ENCODE measurements at regions not wholly inside any gene's neighbourhood (a gene's known extent, or its start where the extent isn't known, plus 50 kb on each side); places are given as distances from the start of the nearest gene placed in this dataset.

- no peak overlapping the region for H3K4me3 ChIP-seq
- TF ChIP-seq, protein P1, sequence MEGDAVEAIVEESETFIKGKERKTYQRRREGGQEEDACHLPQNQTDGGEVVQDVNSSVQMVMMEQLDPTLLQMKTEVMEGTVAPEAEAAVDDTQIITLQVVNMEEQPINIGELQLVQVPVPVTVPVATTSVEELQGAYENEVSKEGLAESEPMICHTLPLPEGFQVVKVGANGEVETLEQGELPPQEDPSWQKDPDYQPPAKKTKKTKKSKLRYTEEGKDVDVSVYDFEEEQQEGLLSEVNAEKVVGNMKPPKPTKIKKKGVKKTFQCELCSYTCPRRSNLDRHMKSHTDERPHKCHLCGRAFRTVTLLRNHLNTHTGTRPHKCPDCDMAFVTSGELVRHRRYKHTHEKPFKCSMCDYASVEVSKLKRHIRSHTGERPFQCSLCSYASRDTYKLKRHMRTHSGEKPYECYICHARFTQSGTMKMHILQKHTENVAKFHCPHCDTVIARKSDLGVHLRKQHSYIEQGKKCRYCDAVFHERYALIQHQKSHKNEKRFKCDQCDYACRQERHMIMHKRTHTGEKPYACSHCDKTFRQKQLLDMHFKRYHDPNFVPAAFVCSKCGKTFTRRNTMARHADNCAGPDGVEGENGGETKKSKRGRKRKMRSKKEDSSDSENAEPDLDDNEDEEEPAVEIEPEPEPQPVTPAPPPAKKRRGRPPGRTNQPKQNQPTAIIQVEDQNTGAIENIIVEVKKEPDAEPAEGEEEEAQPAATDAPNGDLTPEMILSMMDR (IDR thresholded peaks at IDR 0.05), result no peak
- no peak for DNase-seq
- H3K4me1 ChIP-seq, result no peaks in the 10 kb centered on the region
- no peak overlapping the region for H3K27ac ChIP-seq
- no peaks in the 10 kb centered on the region for H3K36me3 ChIP-seq
- ATAC-seq, result no peak
- H3K9me3 ChIP-seq, result no peaks in the 10 kb centered on the region
- H3K27me3 ChIP-seq (ENCODE audit: low read depth), result no peaks in the 10 kb centered on the region
- intact Hi-C loops (cut with DNase I), result no loop called here
Observed at GRCh38 chr2:59630789-59631188, 922.7 kb downstream of the BCL11A start.

DNA sequence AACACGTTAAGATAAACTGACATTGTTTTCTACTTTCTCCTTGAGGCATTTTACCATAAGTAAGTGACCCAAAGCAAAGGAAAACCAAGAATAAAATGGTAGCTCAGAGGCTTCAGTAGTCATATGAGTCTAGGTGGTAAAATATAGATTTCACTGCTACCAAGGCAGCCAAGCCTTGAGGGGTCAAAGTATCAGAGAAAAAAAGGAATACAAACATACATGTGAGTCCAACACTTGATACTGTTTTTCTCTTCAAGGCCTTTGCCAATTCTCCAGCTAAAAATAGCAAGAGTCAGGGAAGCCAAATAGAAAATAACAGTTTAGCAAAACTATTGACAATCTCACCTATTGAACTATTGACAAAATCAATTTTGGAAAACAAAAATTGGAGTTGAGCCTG lies 925.9 kb downstream of the BCL11A start:
- Histone ChIP-seq H3K27me3 (ENCODE audit: low read depth) (no peaks in the 10 kb centered on the region), H3K36me3 (no peaks in the 10 kb centered on the region), H3K27ac (no peak overlapping the region), H3K4me3 (no peak overlapping the region), H3K9me3 (no peaks in the 10 kb centered on the region), H3K4me1 (no peaks in the 10 kb centered on the region)
- DNase-seq (no peak), ATAC-seq (no peak)
- TF ChIP-seq, protein P1 (IDR thresholded peaks at IDR 0.05), result no peak
- intact Hi-C loops (cut with DNase I), result no loop called here

DNA sequence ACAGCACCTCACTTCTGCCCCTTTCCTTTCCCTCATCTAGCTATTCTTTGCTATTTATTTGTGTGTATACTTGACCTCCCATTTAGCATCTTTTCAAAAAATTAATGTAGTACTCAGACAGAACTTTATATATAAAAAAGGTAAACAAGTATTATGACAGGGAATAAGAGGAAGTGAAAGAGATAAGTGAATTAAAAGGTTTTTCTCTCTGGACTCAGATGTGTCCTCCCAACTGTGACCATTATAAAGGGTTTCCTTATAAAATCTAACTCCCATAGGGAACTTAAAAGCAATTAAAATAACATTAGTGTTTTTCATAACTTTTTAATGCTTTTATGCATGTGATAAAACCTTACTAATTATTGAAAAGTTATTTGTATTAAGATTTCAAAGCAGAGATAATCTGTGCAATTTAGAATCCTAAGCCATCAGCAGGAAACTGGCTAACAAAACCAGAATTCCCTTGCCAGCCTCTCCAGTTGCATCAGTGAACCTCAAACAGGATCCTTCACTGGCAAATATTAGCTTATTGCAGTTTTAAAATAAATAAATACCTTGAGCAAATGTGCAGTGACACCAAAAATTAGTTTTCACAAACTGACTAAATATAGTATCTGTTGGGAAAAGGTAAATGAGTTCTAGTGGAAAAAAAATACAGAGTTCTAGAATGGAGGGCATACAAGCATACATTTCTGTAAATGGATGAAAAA lies 930.7 kb downstream of the BCL11A start:
- TF ChIP-seq, protein P1 (IDR thresholded peaks at IDR 0.05), result no peak
- intact Hi-C loops (cut with DNase I), result no loop called here
- H3K36me3 ChIP-seq, result no peaks in the 10 kb centered on the region
- no peaks in the 10 kb centered on the region for H3K9me3 ChIP-seq
- H3K4me3 ChIP-seq, result no peak overlapping the region
- H3K27me3 ChIP-seq (ENCODE audit: low read depth), result no peaks in the 10 kb centered on the region
- H3K27ac ChIP-seq, result no peak overlapping the region
- no peak for DNase-seq
- no peaks in the 10 kb centered on the region for H3K4me1 ChIP-seq
- ATAC-seq, result no peak

- H3K27me3 ChIP-seq (ENCODE audit: low read depth), result no peaks in the 10 kb centered on the region
- intact Hi-C loops (cut with DNase I), result no loop called here
- no peak overlapping the region for H3K4me3 ChIP-seq
- H3K36me3 ChIP-seq, result no peaks in the 10 kb centered on the region
- TF ChIP-seq, protein P1 (IDR thresholded peaks at IDR 0.05), result no peak
- ATAC-seq (no peak), DNase-seq (no peak)
- no peaks in the 10 kb centered on the region for H3K4me1 ChIP-seq
- H3K27ac ChIP-seq, result no peak overlapping the region
- peaks cover 9% of the 10 kb centered on the region for H3K9me3 ChIP-seq
Observed at GRCh38 chr2:59604123-59604522, 949.3 kb downstream of the BCL11A start.

DNA sequence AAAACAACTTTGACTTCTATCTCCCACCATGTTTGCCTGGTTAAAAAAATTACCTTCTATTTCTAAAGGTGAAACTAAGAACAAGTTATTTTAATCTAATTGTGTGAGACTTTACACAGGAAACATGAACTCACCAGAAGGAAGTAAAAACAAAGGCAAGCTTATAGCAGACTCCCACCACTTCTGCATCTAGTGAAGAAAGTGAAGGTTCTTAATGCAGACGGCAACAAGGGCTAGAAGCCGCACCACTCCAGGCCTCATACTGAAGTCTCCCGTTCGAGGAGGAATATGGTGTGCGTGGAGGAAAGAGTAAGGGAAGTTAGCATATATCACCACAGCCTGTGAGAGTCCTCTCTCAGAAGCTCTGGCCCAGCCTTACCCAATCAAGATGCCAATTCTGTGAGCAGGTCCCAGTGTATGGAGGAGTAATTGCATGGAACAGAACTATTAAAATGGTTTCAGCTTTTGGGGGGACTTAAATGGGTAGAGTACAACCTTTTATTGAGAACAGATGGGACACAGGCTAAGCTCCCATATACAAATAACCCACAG lies 958.7 kb downstream of the BCL11A start:
- intact Hi-C loops (cut with DNase I), result no loop called here
- Histone ChIP-seq H3K36me3 (no peaks in the 10 kb centered on the region), H3K4me3 (no peak overlapping the region), H3K27ac (no peak overlapping the region), H3K27me3 (ENCODE audit: low read depth) (no peaks in the 10 kb centered on the region), H3K9me3 (no peaks in the 10 kb centered on the region), H3K4me1 (no peaks in the 10 kb centered on the region)
- ATAC-seq (no peak), DNase-seq (no peak)
- TF ChIP-seq, protein P1 (IDR thresholded peaks at IDR 0.05), result no peak
